Panc1 (cell line): ENCODE measurements at regions not wholly inside any gene's neighbourhood (a gene's known extent, or its start where the extent isn't known, plus 50 kb on each side); places are given as distances from the start of the nearest gene placed in this dataset.

Experiments
- CTCF ChIP-seq: fragments of 450-650 bp; IDR thresholded peaks from 2 replicates; pipeline ENCODE4 v1.5.1; 2017; ENCODE audit warnings: mild to moderate bottlenecking
- POLR2AphosphoS5 ChIP-seq: IDR thresholded peaks from 2 replicates; pipeline ENCODE4 v1.6.1; 2012; ENCODE audit warnings: mild to moderate bottlenecking, low read depth, low read length, moderate library complexity
- REST ChIP-seq, 2 experiments: IDR thresholded peaks; 2 replicates each; pipeline ENCODE4 v1.6.1; 2011 to 2012; ENCODE audit warnings: low read depth in 2 of 2, control low read depth in 1 of 2, low read length in 1 of 2, mild to moderate bottlenecking in 1 of 2, moderate library complexity in 1 of 2; ENCODE audit not compliant: insufficient read depth in 1 of 2
- SIN3A ChIP-seq: IDR thresholded peaks from 2 replicates; pipeline ENCODE4 v1.6.1; 2012; ENCODE audit warnings: low read depth, mild to moderate bottlenecking, low read length, moderate library complexity, borderline replicate concordance; ENCODE audit not compliant: insufficient read depth
- TCF7L2 ChIP-seq: IDR thresholded peaks from 2 replicates; pipeline ENCODE4 v1.6.1; 2011; ENCODE audit warnings: mild to moderate bottlenecking, low read depth, low read length, inconsistent platforms

- TF ChIP-seq CTCF, result no peak
- no peak for TF ChIP-seq TCF7L2
- TF ChIP-seq REST (IDR thresholded peaks at IDR 0.05; ENCODE audit: insufficient read depth in 1 of 2, low read depth in 2 of 2, low read length in 1 of 2), result no peak
- no peak for TF ChIP-seq POLR2AphosphoS5
- TF ChIP-seq SIN3A, result no peak
Measured at GRCh38 chr19:31940396-31940795, 405.0 kb upstream of the ZNF507 start.
